GM23338 (cell line): ENCODE measurements at regions not wholly inside any gene's neighbourhood (a gene's known extent, or its start where the extent isn't known, plus 50 kb on each side); places are given as distances from the start of the nearest gene placed in this dataset.

ENCODE experiments used
- ATAC-seq: fragments of 200-7000 bp; cut with Tn5 transposase; 3 replicates; pipeline ENCODE4 v1.9.1; 2020
- DNase-seq: peaks from one replicate; pipeline ENCODE4 v3.0.0-alpha.2; 2015; ENCODE audit warnings: low spot score
- H2AFZ ChIP-seq: fragments of 200-600 bp; sonication (generic); 2 replicates; pipeline ENCODE4 v1.8.0; 2016; ENCODE audit warnings: antibody characterized with exemption, mild to moderate bottlenecking, moderate library complexity
- H3F3A ChIP-seq: fragments of 200-600 bp; sonication (generic); replicated peaks from 2 replicates; pipeline ENCODE4 v1.8.0; 2017; ENCODE audit warnings: antibody characterized with exemption, mixed run types, low read depth
- H3K27ac ChIP-seq: fragments of 200-600 bp; sonication (generic); 2 replicates; pipeline ENCODE4 v1.6.1; 2016; ENCODE audit warnings: low read depth
- H3K27me3 ChIP-seq: fragments of 200-600 bp; sonication (generic); 2 replicates; pipeline ENCODE4 v1.8.0; 2016; ENCODE audit warnings: mild to moderate bottlenecking, mixed run types, moderate library complexity; ENCODE audit not compliant: insufficient read depth
- H3K36me3 ChIP-seq: fragments of 200-600 bp; sonication (generic); 2 replicates; pipeline ENCODE4 v1.8.0; 2016; ENCODE audit warnings: mild to moderate bottlenecking; ENCODE audit not compliant: insufficient read depth
- H3K4me1 ChIP-seq: fragments of 200-600 bp; sonication (generic); 2 replicates; pipeline ENCODE4 v1.8.0; 2016; ENCODE audit warnings: mild to moderate bottlenecking, moderate library complexity; ENCODE audit not compliant: insufficient read depth
- H3K4me2 ChIP-seq: fragments of 200-600 bp; sonication (generic); 2 replicates; pipeline ENCODE4 v1.7.1; 2017; ENCODE audit warnings: mixed run types
- H3K4me3 ChIP-seq: fragments of 200-600 bp; sonication (generic); 2 replicates; pipeline ENCODE4 v1.6.1; 2016; ENCODE audit warnings: mixed run types
- H3K79me2 ChIP-seq: fragments of 200-600 bp; sonication (generic); replicated peaks from 2 replicates; pipeline ENCODE4 v1.8.0; 2017; ENCODE audit warnings: mild to moderate bottlenecking; ENCODE audit not compliant: insufficient read depth
- H3K9me2 ChIP-seq: fragments of 200-600 bp; sonication (generic); 2 replicates; pipeline ENCODE4 v1.8.0; 2017; ENCODE audit not compliant: insufficient read depth
- H4K20me1 ChIP-seq: fragments of 200-600 bp; sonication (generic); replicated peaks from 2 replicates; pipeline ENCODE4 v1.8.0; 2017; ENCODE audit warnings: mild to moderate bottlenecking; ENCODE audit not compliant: insufficient read depth
- H3K27ac Mint-ChIP-seq: 2 replicates; pipeline ENCODE4 v1.8.0; 2020; ENCODE audit warnings: inconsistent platforms, mild to moderate bottlenecking, moderate library complexity, mixed read lengths
- H3K27me3 Mint-ChIP-seq: 3 replicates; pipeline ENCODE4 v1.8.0; 2022; ENCODE audit warnings: low read depth, mild to moderate bottlenecking, moderate library complexity, mixed read lengths, inconsistent platforms; ENCODE audit not compliant: insufficient read depth, poor library complexity
- H3K36me3 Mint-ChIP-seq: 3 replicates; pipeline ENCODE4 v1.8.0; 2021; ENCODE audit warnings: low read depth, mild to moderate bottlenecking, inconsistent platforms, moderate library complexity, mixed read lengths
- H3K4me1 Mint-ChIP-seq: 3 replicates; pipeline ENCODE4 v1.8.0; 2020; ENCODE audit warnings: mild to moderate bottlenecking, inconsistent platforms, mixed read lengths
- H3K4me3 Mint-ChIP-seq: 3 replicates; pipeline ENCODE4 v1.8.0; 2021; ENCODE audit warnings: moderate library complexity, mild to moderate bottlenecking, inconsistent platforms, mixed read lengths
- H3K9me3 Mint-ChIP-seq: 3 replicates; pipeline ENCODE4 v1.8.0; 2020; ENCODE audit warnings: moderate library complexity, mild to moderate bottlenecking, inconsistent platforms, mixed read lengths
- CREB1 ChIP-seq: fragments of 250-450 bp; sonication (Bioruptor Pico); IDR thresholded peaks from 2 replicates; pipeline ENCODE4 v1.5.0; 2020; ENCODE audit warnings: low read depth, mild to moderate bottlenecking, moderate library complexity
- CTCF ChIP-seq, 2 experiments: fragments of 200-600 bp in 1 of 2; sonication (generic) in 1 of 2; conservative IDR thresholded peaks; 2 replicates each; pipeline versions ENCODE4 v1.5.1 to v1.6.1; 2016 to 2017; ENCODE audit warnings: antibody characterized with exemption in 2 of 2, low read depth in 2 of 2, mild to moderate bottlenecking in 2 of 2, moderate library complexity in 1 of 2
- EZH2 ChIP-seq: fragments of 200-600 bp; sonication (generic); IDR thresholded peaks from one replicate; pipeline ENCODE4 v1.8.0; 2017; ENCODE audit warnings: antibody characterized with exemption, mild to moderate bottlenecking, low read depth; ENCODE audit not compliant: unreplicated experiment
- EZH2phosphoT487 ChIP-seq: fragments of 200-600 bp; sonication (generic); IDR thresholded peaks from one replicate; pipeline ENCODE4 v1.8.1; 2018; ENCODE audit warnings: antibody characterized with exemption; ENCODE audit not compliant: unreplicated experiment
- JUNB ChIP-seq: IDR thresholded peaks from one replicate; pipeline ENCODE4 v1.6.1; 2016; ENCODE audit warnings: antibody characterized with exemption; ENCODE audit not compliant: unreplicated experiment
- NANOG ChIP-seq: IDR thresholded peaks from 2 replicates; pipeline ENCODE4 v1.6.1; 2016; ENCODE audit warnings: antibody characterized with exemption, borderline replicate concordance
- STAT1 ChIP-seq: IDR thresholded peaks from one replicate; pipeline ENCODE4 v1.6.1; 2016; ENCODE audit warnings: antibody characterized with exemption; ENCODE audit not compliant: unreplicated experiment
- ZNF114 ChIP-seq: fragments of 250-450 bp; sonication (Bioruptor Pico); IDR thresholded peaks from 2 replicates; pipeline ENCODE4 v1.5.0; 2020; ENCODE audit warnings: mild to moderate bottlenecking, moderate library complexity
- ZNF331 ChIP-seq: fragments of 250-450 bp; sonication (Bioruptor Pico); IDR thresholded peaks from 2 replicates; pipeline ENCODE4 v1.5.0; 2020; ENCODE audit warnings: low read depth, mild to moderate bottlenecking, moderate library complexity
- ZNF462 ChIP-seq: fragments of 250-450 bp; sonication (Bioruptor Pico); IDR thresholded peaks from 2 replicates; pipeline ENCODE4 v1.5.0; 2020; ENCODE audit warnings: mild to moderate bottlenecking, moderate library complexity
- TF ChIP-seq, protein P1 (sequence below): IDR thresholded peaks from 2 replicates; pipeline ENCODE4 v1.6.1; 2016; ENCODE audit warnings: antibody characterized with exemption

DNA sequence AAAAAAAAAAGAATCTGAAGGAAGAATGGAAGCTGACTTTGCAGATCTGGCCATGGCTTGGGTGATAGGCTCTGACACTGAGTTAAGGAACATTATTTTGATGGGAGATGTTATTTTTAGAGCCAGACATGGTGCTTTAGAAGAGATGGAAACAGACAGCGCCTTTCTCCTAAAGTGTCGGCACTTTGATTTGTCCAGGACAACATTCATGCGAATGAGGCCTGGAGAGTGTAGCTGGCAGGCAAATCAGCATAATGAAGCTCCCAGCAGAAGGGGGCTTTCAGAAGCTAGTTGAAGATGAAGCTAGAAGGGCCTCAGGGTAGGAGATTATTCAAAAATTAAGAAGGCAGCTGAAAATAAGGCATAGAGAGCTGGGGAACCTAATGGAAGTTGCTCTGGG is 397.7 kb downstream of the RWDD3 start (continued):
- TF ChIP-seq EZH2 (no peak), JUNB (no peak), NANOG (no peak), ZNF114 (CRISPR knock-in tag) (no peak), CREB1 (CRISPR knock-in tag) (no peak)

- no peak overlapping the region for H3K27ac ChIP-seq
- no peaks in the 10 kb centered on the region for H3K36me3 ChIP-seq
- no peaks in the 10 kb centered on the region; the same call in 1 of the 2 replicates for H3K9me2 ChIP-seq
- H3K4me2 ChIP-seq, result no peak overlapping the region
- no peaks in the 10 kb centered on the region; the same call in 2 of the 3 replicates for H3K36me3 Mint-ChIP-seq
- H2AFZ ChIP-seq, result no peak overlapping the region; the same call in 1 of the 2 replicates
- H3K4me3 ChIP-seq, result no peak overlapping the region
- H4K20me1 ChIP-seq, result no peaks in the 10 kb centered on the region
- no peaks in the 10 kb centered on the region for H3K27me3 ChIP-seq
- H3K9me3 Mint-ChIP-seq, result no peaks in the 10 kb centered on the region
- H3K27ac Mint-ChIP-seq, result no peak overlapping the region
- no peaks in the 10 kb centered on the region for H3K79me2 ChIP-seq
- H3K4me1 ChIP-seq, result no peaks in the 10 kb centered on the region
- DNase-seq (no peak), ATAC-seq (no peak)
- H3K4me3 Mint-ChIP-seq, result no peak overlapping the region
- H3K27me3 Mint-ChIP-seq, result no peaks in the 10 kb centered on the region
- peaks cover 5% of the 10 kb centered on the region; the same call in 2 of the 3 replicates for H3K4me1 Mint-ChIP-seq
- no peak for TF ChIP-seq JUNB
- TF ChIP-seq EZH2phosphoT487, result no peak
- no peak for TF ChIP-seq ZNF462 (CRISPR knock-in tag)
- TF ChIP-seq NANOG, result no peak
- no peak for TF ChIP-seq CREB1 (CRISPR knock-in tag)
- TF ChIP-seq STAT1, result no peak
- TF ChIP-seq ZNF331 (CRISPR knock-in tag), result no peak
- TF ChIP-seq, protein P1, sequence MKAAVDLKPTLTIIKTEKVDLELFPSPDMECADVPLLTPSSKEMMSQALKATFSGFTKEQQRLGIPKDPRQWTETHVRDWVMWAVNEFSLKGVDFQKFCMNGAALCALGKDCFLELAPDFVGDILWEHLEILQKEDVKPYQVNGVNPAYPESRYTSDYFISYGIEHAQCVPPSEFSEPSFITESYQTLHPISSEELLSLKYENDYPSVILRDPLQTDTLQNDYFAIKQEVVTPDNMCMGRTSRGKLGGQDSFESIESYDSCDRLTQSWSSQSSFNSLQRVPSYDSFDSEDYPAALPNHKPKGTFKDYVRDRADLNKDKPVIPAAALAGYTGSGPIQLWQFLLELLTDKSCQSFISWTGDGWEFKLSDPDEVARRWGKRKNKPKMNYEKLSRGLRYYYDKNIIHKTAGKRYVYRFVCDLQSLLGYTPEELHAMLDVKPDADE, result no peak
- no peak for TF ChIP-seq CTCF (conservative IDR thresholded peaks at IDR 0.05; ENCODE audit: low read depth in 2 of 2)
- no peaks in the 10 kb centered on the region for H3F3A ChIP-seq
Measured at GRCh38 chr1:95635811-95636210, 401.8 kb downstream of the RWDD3 start.
